ENCODE measurements at regions not wholly inside any gene's neighbourhood (a gene's known extent, or its start where the extent isn't known, plus 50 kb on each side); places are given as distances from the start of the nearest gene placed in this dataset.

- DNase-seq (ENCODE audit: insufficient read length, low spot score, missing footprints) = no peak
- Histone ChIP-seq H2AFZ (ENCODE audit: low read length) (no peak overlapping the region), H3K9me3 (ENCODE audit: low read depth, low read length) (no peaks in the 10 kb centered on the region), H3K4me1 (ENCODE audit: insufficient read depth, low read length) (no peaks in the 10 kb centered on the region), H3K79me2 (ENCODE audit: insufficient read depth, low read length) (no peaks in the 10 kb centered on the region), H4K20me1 (ENCODE audit: insufficient read depth, low read length) (no peaks in the 10 kb centered on the region), H3K27me3 (ENCODE audit: insufficient read depth, low read length) (no peaks in the 10 kb centered on the region), H3K27ac (ENCODE audit: low read depth, low read length) (no peak overlapping the region), H3K36me3 (ENCODE audit: insufficient read depth, low read length) (no peaks in the 10 kb centered on the region), H3K4me2 (ENCODE audit: insufficient read depth, low read length) (no peak overlapping the region), H3K4me3 (ENCODE audit: insufficient read depth, low read length) (no peak overlapping the region)
- TF ChIP-seq CTCF (IDR thresholded peaks at IDR 0.05; ENCODE audit: extremely low read depth, low read depth, low read length) = no peak
Observed at GRCh38 chr4:100836929-100837328, 319.1 kb upstream of the EMCN start.

GRCh38 chr4:100834616-100835015 is 316.8 kb upstream of the EMCN start:
- Histone ChIP-seq H4K20me1 (ENCODE audit: insufficient read depth, low read length) (no peaks in the 10 kb centered on the region), H2AFZ (ENCODE audit: low read length) (no peak overlapping the region), H3K36me3 (ENCODE audit: insufficient read depth, low read length) (no peaks in the 10 kb centered on the region), H3K4me2 (ENCODE audit: insufficient read depth, low read length) (no peak overlapping the region), H3K9me3 (ENCODE audit: low read depth, low read length) (no peaks in the 10 kb centered on the region), H3K4me1 (ENCODE audit: insufficient read depth, low read length) (no peaks in the 10 kb centered on the region), H3K4me3 (ENCODE audit: insufficient read depth, low read length) (no peak overlapping the region), H3K27ac (ENCODE audit: low read depth, low read length) (no peak overlapping the region), H3K79me2 (ENCODE audit: insufficient read depth, low read length) (no peaks in the 10 kb centered on the region), H3K27me3 (ENCODE audit: insufficient read depth, low read length) (no peaks in the 10 kb centered on the region)
- no peak for TF ChIP-seq CTCF (IDR thresholded peaks at IDR 0.05; ENCODE audit: extremely low read depth, low read depth, low read length)
- no peak for DNase-seq (ENCODE audit: insufficient read length, low spot score, missing footprints)

- TF ChIP-seq CTCF (IDR thresholded peaks at IDR 0.05; ENCODE audit: extremely low read depth, low read depth, low read length) = no peak
- Histone ChIP-seq H4K20me1 (ENCODE audit: insufficient read depth, low read length) (no peaks in the 10 kb centered on the region), H3K79me2 (ENCODE audit: insufficient read depth, low read length) (no peaks in the 10 kb centered on the region), H3K4me3 (ENCODE audit: insufficient read depth, low read length) (no peak overlapping the region), H3K4me1 (ENCODE audit: insufficient read depth, low read length) (no peaks in the 10 kb centered on the region), H3K36me3 (ENCODE audit: insufficient read depth, low read length) (no peaks in the 10 kb centered on the region), H3K9me3 (ENCODE audit: low read depth, low read length) (no peaks in the 10 kb centered on the region), H3K4me2 (ENCODE audit: insufficient read depth, low read length) (no peak overlapping the region), H3K27ac (ENCODE audit: low read depth, low read length) (no peak overlapping the region), H2AFZ (ENCODE audit: low read length) (no peak overlapping the region), H3K27me3 (ENCODE audit: insufficient read depth, low read length) (no peaks in the 10 kb centered on the region)
- DNase-seq (ENCODE audit: insufficient read length, low spot score, missing footprints) = no peak
Observed at GRCh38 chr4:100833906-100834305, 316.1 kb upstream of the EMCN start.

GRCh38 chr4:100828986-100829685 is 311.3 kb upstream of the EMCN start:
- H3K9me3 ChIP-seq (ENCODE audit: low read depth, low read length) = no peaks in the 10 kb centered on the region
- no peak overlapping the region for H3K27ac ChIP-seq (ENCODE audit: low read depth, low read length)
- H3K79me2 ChIP-seq (ENCODE audit: insufficient read depth, low read length) = no peaks in the 10 kb centered on the region
- H4K20me1 ChIP-seq (ENCODE audit: insufficient read depth, low read length) = no peaks in the 10 kb centered on the region
- no peak for TF ChIP-seq CTCF (IDR thresholded peaks at IDR 0.05; ENCODE audit: extremely low read depth, low read depth, low read length)
- H2AFZ ChIP-seq (ENCODE audit: low read length) = no peak overlapping the region
- DNase-seq (ENCODE audit: insufficient read length, low spot score, missing footprints) = peak; percentile 25
- no peaks in the 10 kb centered on the region for H3K4me1 ChIP-seq (ENCODE audit: insufficient read depth, low read length)
- no peak overlapping the region for H3K4me2 ChIP-seq (ENCODE audit: insufficient read depth, low read length)
- H3K36me3 ChIP-seq (ENCODE audit: insufficient read depth, low read length) = no peaks in the 10 kb centered on the region
- H3K27me3 ChIP-seq (ENCODE audit: insufficient read depth, low read length) = no peaks in the 10 kb centered on the region
- no peak overlapping the region for H3K4me3 ChIP-seq (ENCODE audit: insufficient read depth, low read length)

Data from osteoblast (primary cell).